Embryonic facial prominence (tissue), 1 donor: ENCODE measurements at regions not wholly inside any gene's neighbourhood (a gene's known extent, or its start where the extent isn't known, plus 50 kb on each side); places are given as distances from the start of the nearest gene placed in this dataset.

ENCODE experiments used
- DNase-seq: peaks from one replicate; pipeline ENCODE4 v3.0.0-alpha.2; 2016; ENCODE audit errors: extremely low spot score

- no peak for DNase-seq
These were observed 915.1 kb upstream of the EEF2KMT start for GRCh38 chr16:6012716-6013115.

- no peak for DNase-seq
These were observed 911.6 kb upstream of the EEF2KMT start for GRCh38 chr16:6009151-6009550.

GRCh38 chr16:6008670-6009069, 911.1 kb upstream of the EEF2KMT start:
- no peak for DNase-seq

GRCh38 chr16:5993356-5993755, 895.8 kb upstream of the EEF2KMT start:
- no peak for DNase-seq

DNA sequence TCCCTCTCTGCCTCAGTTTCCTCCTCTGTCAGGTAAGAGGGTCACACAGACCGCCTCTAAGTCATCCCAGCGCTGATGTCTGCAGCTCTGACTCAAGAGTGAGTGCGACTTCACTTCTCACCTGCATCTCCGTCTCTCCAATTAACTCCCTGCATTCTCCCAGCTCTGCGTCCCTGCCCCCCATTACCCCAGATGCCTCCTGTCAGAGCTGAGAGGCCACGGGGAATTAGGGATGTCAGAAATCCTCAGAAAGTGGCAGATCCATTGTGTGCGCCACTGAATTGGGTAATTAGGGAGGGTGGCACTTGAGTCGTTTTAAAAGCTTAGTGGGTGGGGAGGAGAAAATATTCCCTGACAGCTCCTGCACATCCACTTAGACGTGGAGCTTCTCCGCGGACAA, 885.4 kb upstream of the EEF2KMT start:
- DNase-seq, result no peak

GRCh38 chr16:5979905-5980550, 882.4 kb upstream of the EEF2KMT start:
- DNase-seq, result no peak

GRCh38 chr16:5977329-5977728, 879.7 kb upstream of the EEF2KMT start:
- no peak for DNase-seq

GRCh38 chr16:5972747-5973146, 875.2 kb upstream of the EEF2KMT start:
- no peak for DNase-seq

DNA sequence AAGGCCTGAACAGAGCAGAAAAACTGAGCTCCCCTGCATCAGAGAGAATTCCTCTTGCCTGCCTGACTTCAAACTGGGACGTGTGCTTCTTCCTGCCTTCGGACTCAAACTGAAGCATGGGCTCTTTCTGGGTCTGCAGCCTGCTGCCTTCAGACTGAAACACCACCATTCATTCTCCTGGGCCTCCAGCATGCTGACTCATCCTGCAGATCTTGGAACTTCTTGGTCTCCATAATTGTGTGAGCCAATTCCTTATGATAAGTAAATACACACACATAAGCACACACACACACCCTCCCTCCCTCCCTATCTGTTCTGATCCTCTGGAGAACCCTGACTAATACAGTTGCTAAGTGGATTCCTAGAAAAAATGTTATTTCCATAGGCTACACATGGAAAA, 874.3 kb upstream of the EEF2KMT start:
- DNase-seq, result no peak

DNA sequence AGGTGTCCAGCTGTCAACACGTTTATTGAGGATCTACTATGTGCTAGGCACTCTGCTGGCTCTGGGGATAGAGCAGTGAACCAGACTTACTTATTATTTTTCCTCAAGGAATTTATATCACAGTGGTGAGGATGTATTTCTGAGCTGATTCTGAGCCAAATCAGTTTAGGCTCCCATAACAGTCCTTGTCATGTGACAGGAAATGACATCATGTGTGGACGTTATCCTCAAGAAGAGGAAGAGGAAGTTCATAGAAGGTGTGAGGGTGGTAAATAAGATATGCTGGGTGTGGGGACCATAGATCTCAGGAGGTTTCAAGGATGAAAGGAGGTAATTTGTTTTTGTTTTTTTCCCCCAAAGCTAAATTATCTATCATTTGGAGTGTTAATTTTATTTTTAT, 873.5 kb upstream of the EEF2KMT start:
- no peak for DNase-seq

DNA sequence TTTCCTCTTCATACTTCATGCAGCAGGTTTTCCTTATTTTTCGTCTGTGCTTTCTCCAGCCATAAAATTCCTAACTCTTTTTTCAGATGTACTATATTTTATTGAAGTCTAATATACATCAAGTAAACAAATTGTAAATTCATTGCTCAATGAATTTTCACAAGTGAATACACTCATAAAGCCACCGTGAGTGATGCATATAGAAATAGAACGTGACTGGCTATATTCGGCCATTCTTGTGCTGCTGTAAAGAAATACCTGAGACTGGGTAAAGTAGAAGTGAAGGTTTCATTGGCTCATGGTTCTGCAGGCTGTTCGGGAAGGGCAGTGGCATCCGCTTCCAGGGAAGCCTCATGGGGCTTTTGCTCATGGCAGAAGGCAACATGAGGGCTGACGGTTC, 868.4 kb upstream of the EEF2KMT start:
- DNase-seq, result no peak

- DNase-seq, result no peak
These were observed 867.7 kb upstream of the EEF2KMT start for GRCh38 chr16:5965321-5965720.

- DNase-seq, result no peak
These were observed 853.9 kb upstream of the EEF2KMT start for GRCh38 chr16:5951486-5951885.

DNA sequence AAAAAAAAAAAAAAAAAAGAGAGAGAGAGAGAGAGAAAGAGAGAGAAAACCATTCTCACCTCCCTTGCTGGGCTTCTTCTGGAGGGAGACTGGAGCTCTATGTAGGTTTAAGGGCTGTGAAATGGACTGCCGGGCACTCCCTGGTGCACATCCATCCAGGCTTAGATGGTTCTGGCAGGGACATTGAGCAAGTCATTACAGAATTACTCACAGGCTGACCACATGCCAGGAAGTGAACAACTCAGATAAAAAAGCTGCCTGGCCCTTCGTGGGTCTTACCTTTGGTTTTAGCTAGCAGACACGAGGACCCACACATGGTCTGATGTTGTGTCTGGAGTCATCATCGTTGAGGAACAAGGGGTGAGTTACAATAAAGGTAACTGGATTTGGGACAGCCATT, 847.4 kb upstream of the EEF2KMT start:
- DNase-seq, result no peak

DNA sequence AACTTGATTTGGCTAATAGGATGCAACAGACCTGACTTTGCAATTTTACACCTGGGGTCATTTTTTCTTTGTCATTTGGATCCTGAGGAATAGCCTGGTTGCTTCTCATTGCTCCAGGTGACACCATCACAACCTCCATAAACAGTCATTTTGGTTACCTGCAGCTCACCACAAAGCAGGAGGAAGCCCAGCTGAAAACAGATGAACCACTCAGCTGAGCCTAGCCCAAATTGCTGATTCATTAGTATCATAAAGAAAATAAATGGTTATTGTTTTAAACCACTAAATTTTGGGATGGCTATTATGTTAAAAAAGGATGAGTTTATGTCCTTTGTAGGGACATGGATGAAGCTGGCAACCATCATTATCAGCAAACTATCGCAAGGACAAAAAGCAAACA, 841.0 kb upstream of the EEF2KMT start:
- DNase-seq, result no peak

- no peak for DNase-seq
These were observed 835.3 kb upstream of the EEF2KMT start for GRCh38 chr16:5932906-5933305.

DNA sequence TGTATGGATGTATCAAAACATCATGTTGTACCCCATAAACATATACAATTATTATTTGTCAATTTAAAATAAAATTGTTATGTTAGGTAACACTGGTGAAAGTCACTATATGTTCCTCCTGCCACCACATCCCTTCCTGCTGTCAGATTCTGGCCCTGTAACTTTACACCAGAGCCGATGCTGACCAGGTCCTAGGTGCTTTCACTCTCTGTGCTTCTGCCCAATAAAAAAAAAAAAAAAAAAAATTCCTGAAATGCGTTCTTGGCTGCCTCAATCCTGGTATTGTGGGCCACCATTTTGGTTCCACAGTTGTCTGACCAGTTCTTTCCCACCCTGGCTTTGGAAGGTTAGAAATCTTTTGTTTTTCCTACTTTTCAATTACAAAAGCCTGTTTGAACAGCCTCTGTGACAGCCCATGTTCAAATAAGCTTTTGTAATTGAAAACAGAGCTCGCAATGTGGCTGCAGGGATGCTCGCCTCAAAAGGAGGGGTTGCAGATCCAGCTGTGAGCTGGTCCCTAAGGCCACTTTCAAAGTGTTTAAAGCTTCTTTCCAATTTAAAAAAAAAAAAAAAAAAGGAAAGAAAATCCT, 831.0 kb upstream of the EEF2KMT start:
- no peak for DNase-seq

DNA sequence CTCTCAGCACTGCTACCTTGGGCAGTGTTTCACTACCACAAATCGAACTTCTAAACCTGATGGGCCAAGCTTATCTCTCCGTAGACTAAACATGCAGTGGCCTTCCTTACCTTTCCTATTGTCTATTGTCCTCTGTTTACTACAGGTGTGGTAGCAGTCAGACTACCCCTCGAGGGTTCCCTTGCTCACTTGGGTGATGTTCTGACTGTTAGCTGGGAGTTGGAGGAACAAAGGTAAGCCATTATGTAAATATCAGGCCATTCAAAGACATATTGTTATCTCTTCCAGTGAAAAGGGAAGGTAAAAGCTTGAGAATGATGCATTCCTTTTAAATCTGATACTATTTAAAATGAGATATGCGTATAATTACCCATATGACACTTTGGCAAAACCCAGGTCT, 828.3 kb upstream of the EEF2KMT start:
- DNase-seq, result no peak

DNA sequence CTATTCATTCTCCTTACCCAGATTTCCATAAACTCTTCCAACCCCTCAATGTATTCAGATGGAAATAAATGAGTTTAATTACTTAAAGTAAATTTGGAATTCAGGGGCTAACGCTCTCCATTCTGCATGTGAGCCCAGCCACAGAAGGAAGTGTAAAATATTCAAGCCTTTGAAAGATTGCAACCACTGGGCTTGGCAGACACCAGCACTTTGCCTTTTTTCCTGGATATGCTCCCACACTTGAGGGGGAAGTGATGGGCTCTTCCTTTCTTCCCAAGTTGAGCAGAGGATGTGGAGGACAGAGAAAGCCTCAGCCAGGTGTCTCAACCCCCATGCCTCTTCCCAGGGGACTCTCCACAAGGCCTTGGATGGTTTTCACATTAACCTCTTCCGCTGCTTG, 825.1 kb upstream of the EEF2KMT start:
- no peak for DNase-seq

GRCh38 chr16:5918567-5919130, 821.1 kb upstream of the EEF2KMT start:
- no peak for DNase-seq

GRCh38 chr16:5917436-5918195, 820.0 kb upstream of the EEF2KMT start:
- DNase-seq, result no peak

DNA sequence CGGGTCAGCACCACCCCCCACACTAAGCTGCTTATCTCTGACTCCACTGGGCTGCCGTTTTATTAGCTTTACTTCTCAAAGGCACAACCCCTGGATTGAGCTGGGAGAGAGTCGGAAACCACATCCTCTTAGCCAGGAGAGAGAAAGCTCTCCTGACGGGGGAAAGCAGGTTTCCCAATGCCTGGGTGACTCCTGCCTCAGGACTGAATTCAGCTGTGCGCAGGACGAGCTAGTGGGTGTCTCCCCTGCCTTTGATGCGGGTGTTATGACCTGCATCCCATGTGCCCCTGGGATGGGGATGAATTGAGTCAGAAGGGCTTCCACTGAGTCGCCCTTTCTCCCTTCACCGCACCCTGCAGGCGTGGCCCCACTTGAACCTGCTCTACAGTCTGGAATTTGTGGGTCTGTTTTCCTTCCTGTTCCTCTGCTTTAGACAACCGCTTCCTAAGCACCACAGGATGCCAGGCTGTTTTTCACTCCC, 819.2 kb upstream of the EEF2KMT start:
- no peak for DNase-seq

GRCh38 chr16:5911241-5911640, 813.6 kb upstream of the EEF2KMT start:
- DNase-seq, result no peak
